ENCODE measurements at regions not wholly inside any gene's neighbourhood (a gene's known extent, or its start where the extent isn't known, plus 50 kb on each side); places are given as distances from the start of the nearest gene placed in this dataset.
"Not testable (repeated sequence)": the region's sequence is repeated elsewhere in the genome, so short reads cannot be mapped to it uniquely, and the experiment has no call there.

- Mint-ChIP-seq H3K9me3 (no peaks in the 10 kb centered on the region), H3K27ac (no peak overlapping the region), H3K27me3 (peaks cover 2 to 4% of the 10 kb centered on the region in 2 donors), H3K4me1 (no peaks in the 10 kb centered on the region), H3K4me3 (no peak overlapping the region), H3K36me3 (no peaks in the 10 kb centered on the region)
- no peak for DNase-seq
- Histone ChIP-seq H3K27me3 (replicated peaks in 1 of 2; ENCODE audit: control insufficient read depth in 2 of 2, extremely low read depth in 1 of 2, insufficient read depth in 2 of 2, low read length in 1 of 2) (peaks cover 0 to 17% of the 10 kb centered on the region in 2 experiments), H3K27ac (ENCODE audit: low read length) (no peak overlapping the region), H3K36me3 (ENCODE audit: control insufficient read depth in 2 of 2, extremely low read depth in 1 of 2, insufficient read depth in 1 of 2, low read length in 1 of 2) (no peaks in the 10 kb centered on the region), H3K4me1 (ENCODE audit: control insufficient read depth in 1 of 2, extremely low read depth in 1 of 2, insufficient read depth in 2 of 2, low read length in 2 of 2) (no peaks in the 10 kb centered on the region), H3K9me3 (no peaks in the 10 kb centered on the region), H3K4me3 (ENCODE audit: control insufficient read depth in 1 of 2, extremely low read depth in 1 of 2, low read length in 1 of 2) (no peak overlapping the region)
- 66% methylated on average over 4 of the region's 7 CpGs for WGBS (ENCODE audit: insufficient coverage)
- ATAC-seq (replicated peaks in 1 of 4) = no peak
- CTCF ChIA-PET = interaction anchor here in 1 of 2 donors (0.6 kb wide), 1 partner anchor 790 kb away, joined by 3 read pairs; no protein-coding TSS in a partner anchor
- POLR2A ChIA-PET = interaction anchor here in 1 of 2 donors (0.6 kb wide), 1 partner anchor 293 kb away, joined by 5 read pairs; no protein-coding TSS in a partner anchor
These were observed 110.3 kb upstream of the ABCC4 start for GRCh38 chr13:95411428-95412040.

- ATAC-seq (replicated peaks in 1 of 4) (no peak), DNase-seq (no peak)
- ChIA-PET CTCF (interaction anchor here in 1 of 2 donors (0.6 kb wide), 1 partner anchor 38 kb away, joined by 3 read pairs; no protein-coding TSS in a partner anchor), POLR2A (no interaction called here)
- no peak overlapping the region for H3K4me3 Mint-ChIP-seq
- Histone ChIP-seq H3K4me3 (ENCODE audit: control insufficient read depth in 1 of 2, extremely low read depth in 1 of 2, low read length in 1 of 2) (no peak overlapping the region), H3K36me3 (ENCODE audit: control insufficient read depth in 2 of 2, extremely low read depth in 1 of 2, insufficient read depth in 1 of 2, low read length in 1 of 2) (no peaks in the 10 kb centered on the region), H3K9me3 (no peaks in the 10 kb centered on the region), H3K4me1 (ENCODE audit: control insufficient read depth in 1 of 2, extremely low read depth in 1 of 2, insufficient read depth in 2 of 2, low read length in 2 of 2) (peaks cover 0 to 2% of the 10 kb centered on the region in 2 experiments), H3K27ac (ENCODE audit: low read length) (no peak overlapping the region), H3K27me3 (replicated peaks in 1 of 2; ENCODE audit: control insufficient read depth in 2 of 2, extremely low read depth in 1 of 2, insufficient read depth in 2 of 2, low read length in 1 of 2) (peaks cover 0 to 26% of the 10 kb centered on the region in 2 experiments)
- no peaks in the 10 kb centered on the region for H3K36me3 Mint-ChIP-seq
- no peak overlapping the region for H3K27ac Mint-ChIP-seq
- H3K27me3 Mint-ChIP-seq = peaks cover 3 to 18% of the 10 kb centered on the region in 2 donors
- H3K4me1 Mint-ChIP-seq = peaks cover 0 to 5% (median 3%) of the 10 kb centered on the region in 3 donors
- H3K9me3 Mint-ChIP-seq = no peaks in the 10 kb centered on the region
- 50% methylated on average over 1 of the region's 4 CpGs for WGBS (ENCODE audit: insufficient coverage)
These were observed 117.7 kb upstream of the ABCC4 start for GRCh38 chr13:95418946-95419345.

GRCh38 chr13:95420501-95420900 is 119.2 kb upstream of the ABCC4 start:
- no peak for ATAC-seq (replicated peaks in 1 of 4)
- no peak for DNase-seq
- H3K4me1 ChIP-seq (ENCODE audit: control insufficient read depth in 1 of 2, extremely low read depth in 1 of 2, insufficient read depth in 2 of 2, low read length in 2 of 2) = peaks cover 0 to 2% of the 10 kb centered on the region in 2 experiments
- Mint-ChIP-seq H3K27ac (no peak overlapping the region), H3K4me1 (peaks cover 0 to 5% (median 3%) of the 10 kb centered on the region in 3 donors), H3K4me3 (no peak overlapping the region), H3K27me3 (peaks cover 3 to 18% of the 10 kb centered on the region in 2 donors), H3K9me3 (no peaks in the 10 kb centered on the region), H3K36me3 (no peaks in the 10 kb centered on the region)
- H3K27me3 ChIP-seq (replicated peaks in 1 of 2; ENCODE audit: control insufficient read depth in 2 of 2, extremely low read depth in 1 of 2, insufficient read depth in 2 of 2, low read length in 1 of 2) = peaks cover 0 to 19% of the 10 kb centered on the region in 2 experiments
- no peaks in the 10 kb centered on the region for H3K36me3 ChIP-seq (ENCODE audit: control insufficient read depth in 2 of 2, extremely low read depth in 1 of 2, insufficient read depth in 1 of 2, low read length in 1 of 2)
- H3K9me3 ChIP-seq = no peaks in the 10 kb centered on the region
- ChIA-PET CTCF (interaction anchor here in 1 of 2 donors (0.8 kb wide), 1 partner anchor 16 kb away, joined by 3 read pairs; no protein-coding TSS in a partner anchor), POLR2A (no interaction called here)
- WGBS (ENCODE audit: insufficient coverage) = no CpG with 5 or more reads among the region's 8 CpGs
- H3K27ac ChIP-seq (ENCODE audit: low read length) = no peak overlapping the region
- no peak overlapping the region for H3K4me3 ChIP-seq (ENCODE audit: control insufficient read depth in 1 of 2, extremely low read depth in 1 of 2, low read length in 1 of 2)

GRCh38 chr13:95426631-95427030 is 125.4 kb upstream of the ABCC4 start:
- Mint-ChIP-seq H3K4me1 (no peaks in the 10 kb centered on the region), H3K27ac (no peak overlapping the region), H3K27me3 (peaks cover 0 to 5% of the 10 kb centered on the region in 2 donors), H3K9me3 (no peaks in the 10 kb centered on the region), H3K36me3 (no peaks in the 10 kb centered on the region), H3K4me3 (no peak overlapping the region)
- ATAC-seq (replicated peaks in 1 of 4) (no peak), DNase-seq (no peak)
- Histone ChIP-seq H3K4me1 (ENCODE audit: control insufficient read depth in 1 of 2, extremely low read depth in 1 of 2, insufficient read depth in 2 of 2, low read length in 2 of 2) (no peaks in the 10 kb centered on the region), H3K27ac (ENCODE audit: low read length) (no peak overlapping the region), H3K9me3 (no peaks in the 10 kb centered on the region), H3K36me3 (ENCODE audit: control insufficient read depth in 2 of 2, extremely low read depth in 1 of 2, insufficient read depth in 1 of 2, low read length in 1 of 2) (no peaks in the 10 kb centered on the region), H3K27me3 (replicated peaks in 1 of 2; ENCODE audit: control insufficient read depth in 2 of 2, extremely low read depth in 1 of 2, insufficient read depth in 2 of 2, low read length in 1 of 2) (peaks cover 0 to 3% of the 10 kb centered on the region in 2 experiments), H3K4me3 (ENCODE audit: control insufficient read depth in 1 of 2, extremely low read depth in 1 of 2, low read length in 1 of 2) (no peak overlapping the region)
- CTCF ChIA-PET = interaction anchor here (0.6 to 0.7 kb wide), 2 partner anchors 195 to 1651 kb away, joined by 3 to 9 read pairs; no protein-coding TSS in a partner anchor
- POLR2A ChIA-PET = no interaction called here
- 95% methylated on average over 3 of the region's 6 CpGs for WGBS (ENCODE audit: insufficient coverage)

- H3K9me3 Mint-ChIP-seq; H3K4me1 Mint-ChIP-seq; H3K4me3 Mint-ChIP-seq; H3K27me3 ChIP-seq (replicated peaks in 1 of 2; ENCODE audit: control insufficient read depth in 2 of 2, extremely low read depth in 1 of 2, insufficient read depth in 2 of 2, low read length in 1 of 2); H3K9me3 ChIP-seq; H3K36me3 ChIP-seq (ENCODE audit: control insufficient read depth in 2 of 2, extremely low read depth in 1 of 2, insufficient read depth in 1 of 2, low read length in 1 of 2); H3K27ac ChIP-seq (ENCODE audit: low read length); CTCF ChIA-PET; H3K27me3 Mint-ChIP-seq; H3K27ac Mint-ChIP-seq; H3K36me3 Mint-ChIP-seq; H3K4me1 ChIP-seq (ENCODE audit: control insufficient read depth in 1 of 2, extremely low read depth in 1 of 2, insufficient read depth in 2 of 2, low read length in 2 of 2); ATAC-seq (replicated peaks in 1 of 4); H3K4me3 ChIP-seq (ENCODE audit: control insufficient read depth in 1 of 2, extremely low read depth in 1 of 2, low read length in 1 of 2); DNase-seq: not testable (repeated sequence)
- POLR2A ChIA-PET = interaction anchor here in 1 of 2 donors (0.6 kb wide), 1 partner anchor 928 kb away, joined by 3 read pairs; no protein-coding TSS in a partner anchor
- no CpG with 5 or more reads among the region's 6 CpGs for WGBS (ENCODE audit: insufficient coverage)
These were observed 122.0 kb upstream of the CLDN10 start for GRCh38 chr13:95430525-95430924.

- Mint-ChIP-seq H3K36me3 (no peaks in the 10 kb centered on the region), H3K4me1 (no peaks in the 10 kb centered on the region), H3K9me3 (no peaks in the 10 kb centered on the region), H3K4me3 (no peak overlapping the region), H3K27ac (no peak overlapping the region), H3K27me3 (peaks cover 0 to 2% of the 10 kb centered on the region in 2 donors)
- H3K4me3 ChIP-seq (ENCODE audit: control insufficient read depth in 1 of 2, extremely low read depth in 1 of 2, low read length in 1 of 2) = no peak overlapping the region
- ATAC-seq (replicated peaks in 1 of 4) (no peak), DNase-seq (no peak)
- CTCF ChIA-PET = no interaction called here
- H3K9me3 ChIP-seq = no peaks in the 10 kb centered on the region
- no peaks in the 10 kb centered on the region for H3K27me3 ChIP-seq (replicated peaks in 1 of 2; ENCODE audit: control insufficient read depth in 2 of 2, extremely low read depth in 1 of 2, insufficient read depth in 2 of 2, low read length in 1 of 2)
- H3K27ac ChIP-seq (ENCODE audit: low read length) = no peak overlapping the region
- no peaks in the 10 kb centered on the region for H3K4me1 ChIP-seq (ENCODE audit: control insufficient read depth in 1 of 2, extremely low read depth in 1 of 2, insufficient read depth in 2 of 2, low read length in 2 of 2)
- 88% methylated on average over 1 of the region's 4 CpGs for WGBS (ENCODE audit: insufficient coverage)
- POLR2A ChIA-PET = no interaction called here
- no peaks in the 10 kb centered on the region for H3K36me3 ChIP-seq (ENCODE audit: control insufficient read depth in 2 of 2, extremely low read depth in 1 of 2, insufficient read depth in 1 of 2, low read length in 1 of 2)
These were observed 120.4 kb upstream of the CLDN10 start for GRCh38 chr13:95432141-95432540.
